CD4-positive, alpha-beta T cell (primary cell): ENCODE measurements at regions not wholly inside any gene's neighbourhood (a gene's known extent, or its start where the extent isn't known, plus 50 kb on each side); places are given as distances from the start of the nearest gene placed in this dataset.

ENCODE experiments used
- ATAC-seq: fragments of 200-7000 bp; cut with Tn5 transposase; one replicate; pipeline ENCODE4 v1.10.0; 2022; ENCODE audit warnings: mild to moderate bottlenecking; ENCODE audit not compliant: poor library complexity
- CTCF ChIA-PET: fragments of 350-600 bp; sonication (Branson Sonifier 250); formaldehyde crosslinking; loops from one replicate; lab custom pipeline; 2021; ENCODE audit warnings: antibody characterized with exemption, inconsistent platforms; lab: Charles Lee
- POLR2A ChIA-PET: fragments of 350-600 bp; sonication (Branson Sonifier 250); formaldehyde crosslinking; loops from one replicate; lab custom pipeline; 2021; ENCODE audit warnings: antibody characterized with exemption, inconsistent platforms; lab: Charles Lee
- DNase-seq, 14 experiments: peaks; one replicate each; pipeline ENCODE4 v3.0.0-alpha.2; 2013 to 2020; ENCODE audit warnings: mixed read lengths in 2 of 14
- H3K27ac ChIP-seq, 2 donors: one replicate each; pipeline versions ENCODE4 v1.5.1 to v1.7.0; 2013; ENCODE audit warnings: low read length in 2 of 2, low read depth in 1 of 2, mild to moderate bottlenecking in 1 of 2
- H3K27me3 ChIP-seq, 2 experiments: 1 replicate in 1 of 2; 2 replicates in 1 of 2; pipeline versions ENCODE4 v1.6.1 to v1.7.0; 2013; ENCODE audit warnings: low read length in 2 of 2, control low read depth in 1 of 2, mild to moderate bottlenecking in 1 of 2, moderate library complexity in 1 of 2; ENCODE audit not compliant: insufficient read depth in 2 of 2, control insufficient read depth in 1 of 2
- H3K36me3 ChIP-seq: one replicate; pipeline ENCODE4 v1.6.1; 2013; ENCODE audit warnings: low read length, control low read depth; ENCODE audit not compliant: insufficient read depth
- H3K4me1 ChIP-seq: one replicate; pipeline ENCODE4 v1.6.1; 2013; ENCODE audit warnings: low read length, control low read depth; ENCODE audit not compliant: insufficient read depth
- H3K4me3 ChIP-seq: one replicate; pipeline ENCODE4 v1.5.1; 2013; ENCODE audit warnings: mild to moderate bottlenecking, low read length, moderate library complexity
- H3K9me3 ChIP-seq, 2 experiments: 1 replicate in 1 of 2; 2 replicates in 1 of 2; pipeline versions ENCODE4 v1.6.1 to v1.7.0; 2013; ENCODE audit warnings: low read length in 2 of 2, mild to moderate bottlenecking in 2 of 2, control low read depth in 1 of 2, moderate library complexity in 1 of 2; ENCODE audit not compliant: control insufficient read depth in 1 of 2, insufficient read depth in 1 of 2
- H3K27ac Mint-ChIP-seq: one replicate; pipeline ENCODE4 v1.8.0; 2020; ENCODE audit warnings: mixed read lengths
- H3K27me3 Mint-ChIP-seq: one replicate; pipeline ENCODE4 v1.8.0; 2021; ENCODE audit warnings: mixed read lengths
- H3K36me3 Mint-ChIP-seq: one replicate; pipeline ENCODE4 v1.8.0; 2021; ENCODE audit warnings: low read depth, mixed read lengths
- H3K4me1 Mint-ChIP-seq: one replicate; pipeline ENCODE4 v1.8.0; 2021; ENCODE audit warnings: low read depth, mixed read lengths
- H3K4me3 Mint-ChIP-seq: one replicate; pipeline ENCODE4 v1.8.0; 2020; ENCODE audit warnings: mild to moderate bottlenecking, mixed read lengths
- H3K9me3 Mint-ChIP-seq: one replicate; pipeline ENCODE4 v1.8.0; 2020; ENCODE audit warnings: mixed read lengths
- CTCF ChIP-seq: fragments of 200-600 bp; IDR thresholded peaks from one replicate; pipeline ENCODE4 v1.8.0; 2022; ENCODE audit warnings: antibody characterized with exemption, mild to moderate bottlenecking
- intact Hi-C, 2 experiments: fragments of 100-400 bp; cut with DNase I in 1 of 2; cut with micrococcal nuclease in 1 of 2; formaldehyde crosslinking; loops; one replicate each; pipeline versions ENCODE4 v1.15.1 to v1.9.0; 2023 to 2025; cut with DNase I, micrococcal nuclease

- Histone ChIP-seq H3K9me3 (no peaks in the 10 kb centered on the region), H3K4me1 (no peaks in the 10 kb centered on the region), H3K36me3 (no peaks in the 10 kb centered on the region), H3K27me3 (no peaks in the 10 kb centered on the region), H3K27ac (no peak overlapping the region), H3K4me3 (no peak overlapping the region)
- Mint-ChIP-seq H3K27ac (no peak overlapping the region), H3K36me3 (no peaks in the 10 kb centered on the region), H3K27me3 (no peaks in the 10 kb centered on the region), H3K9me3 (peaks cover 2% of the 10 kb centered on the region), H3K4me3 (no peak overlapping the region), H3K4me1 (no peaks in the 10 kb centered on the region)
- DNase-seq (no peak), ATAC-seq (no peak)
- no peak for TF ChIP-seq CTCF
- POLR2A ChIA-PET: no interaction called here
- intact Hi-C loops: no loop called here
- CTCF ChIA-PET: no interaction called here
Observed at GRCh38 chr7:112707655-112708054, 82.5 kb downstream of the TMEM168 start.

GRCh38 chr7:112708236-112708635 is 82.0 kb downstream of the TMEM168 start:
- Histone ChIP-seq H3K9me3 (no peaks in the 10 kb centered on the region), H3K27ac (no peak overlapping the region), H3K36me3 (no peaks in the 10 kb centered on the region), H3K27me3 (no peaks in the 10 kb centered on the region), H3K4me1 (no peaks in the 10 kb centered on the region), H3K4me3 (no peak overlapping the region)
- TF ChIP-seq CTCF: no peak
- DNase-seq: no peak
- H3K4me3 Mint-ChIP-seq: no peak overlapping the region
- H3K4me1 Mint-ChIP-seq: no peaks in the 10 kb centered on the region
- no peaks in the 10 kb centered on the region for H3K36me3 Mint-ChIP-seq
- peaks cover 2% of the 10 kb centered on the region for H3K9me3 Mint-ChIP-seq
- H3K27ac Mint-ChIP-seq: no peak overlapping the region
- no peak for ATAC-seq
- intact Hi-C loops: no loop called here
- ChIA-PET CTCF (no interaction called here), POLR2A (no interaction called here)
- no peaks in the 10 kb centered on the region for H3K27me3 Mint-ChIP-seq
